Kidney epithelial cell (primary cell): ENCODE measurements at regions not wholly inside any gene's neighbourhood (a gene's known extent, or its start where the extent isn't known, plus 50 kb on each side); places are given as distances from the start of the nearest gene placed in this dataset.

Experiments used
- DNase-seq: peaks from one replicate; pipeline ENCODE4 v3.0.0-alpha.2; 2010; ENCODE audit warnings: low read depth
- H3K27me3 ChIP-seq: 2 replicates; pipeline ENCODE4 v1.6.0; 2011; ENCODE audit warnings: low read length; ENCODE audit not compliant: control insufficient read depth, insufficient read depth
- H3K36me3 ChIP-seq: 2 replicates; pipeline ENCODE4 v1.5.1; 2011; ENCODE audit warnings: low read length; ENCODE audit not compliant: control insufficient read depth, insufficient read depth
- H3K4me3 ChIP-seq: 2 replicates; pipeline ENCODE4 v1.5.1; 2011; ENCODE audit warnings: low read depth, mild to moderate bottlenecking, control low read depth, low read length
- TF ChIP-seq, protein P1 (sequence below): IDR thresholded peaks from 2 replicates; pipeline ENCODE4 v1.5.1; 2011; ENCODE audit warnings: mild to moderate bottlenecking, moderate library complexity, low read length, control low read depth, inconsistent platforms; ENCODE audit not compliant: insufficient read depth, poor library complexity, severe bottlenecking

DNA sequence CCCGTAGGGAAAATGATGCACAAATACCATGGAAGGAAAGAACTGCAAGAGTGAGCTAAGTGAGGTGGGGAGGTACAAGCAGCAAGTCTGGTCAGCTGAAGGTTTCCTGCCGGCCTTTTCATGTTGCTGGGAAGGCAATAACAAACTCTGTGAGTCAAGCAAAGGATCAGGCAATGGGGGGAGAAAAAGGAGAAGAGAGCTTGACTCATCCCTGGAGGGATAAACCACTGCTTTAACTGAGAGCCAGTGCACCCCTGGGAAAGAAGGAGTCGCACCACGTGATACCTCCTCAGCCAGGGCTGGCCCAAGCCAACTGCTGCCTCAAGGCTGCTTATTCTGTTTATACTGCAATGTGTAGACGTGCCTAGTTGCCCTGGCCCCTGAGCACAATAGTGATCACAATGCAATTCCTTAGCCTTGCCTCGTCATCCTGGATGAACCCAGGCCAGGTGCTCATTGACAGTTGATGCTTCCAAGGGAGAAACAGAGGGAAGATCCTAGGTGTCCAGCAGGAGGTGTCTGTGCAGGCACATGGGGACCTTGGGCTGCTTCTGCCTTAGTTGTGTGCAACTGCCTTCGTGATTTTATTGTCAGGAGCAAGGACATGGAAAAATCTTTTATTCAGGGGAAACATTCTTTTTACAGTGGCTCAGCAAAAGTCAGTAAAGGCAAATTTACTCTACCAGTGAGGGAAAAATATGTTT lies 203.0 kb upstream of the TUT7 start:
- H3K4me3 ChIP-seq: no peak overlapping the region
- H3K36me3 ChIP-seq: no peaks in the 10 kb centered on the region
- TF ChIP-seq, protein P1, sequence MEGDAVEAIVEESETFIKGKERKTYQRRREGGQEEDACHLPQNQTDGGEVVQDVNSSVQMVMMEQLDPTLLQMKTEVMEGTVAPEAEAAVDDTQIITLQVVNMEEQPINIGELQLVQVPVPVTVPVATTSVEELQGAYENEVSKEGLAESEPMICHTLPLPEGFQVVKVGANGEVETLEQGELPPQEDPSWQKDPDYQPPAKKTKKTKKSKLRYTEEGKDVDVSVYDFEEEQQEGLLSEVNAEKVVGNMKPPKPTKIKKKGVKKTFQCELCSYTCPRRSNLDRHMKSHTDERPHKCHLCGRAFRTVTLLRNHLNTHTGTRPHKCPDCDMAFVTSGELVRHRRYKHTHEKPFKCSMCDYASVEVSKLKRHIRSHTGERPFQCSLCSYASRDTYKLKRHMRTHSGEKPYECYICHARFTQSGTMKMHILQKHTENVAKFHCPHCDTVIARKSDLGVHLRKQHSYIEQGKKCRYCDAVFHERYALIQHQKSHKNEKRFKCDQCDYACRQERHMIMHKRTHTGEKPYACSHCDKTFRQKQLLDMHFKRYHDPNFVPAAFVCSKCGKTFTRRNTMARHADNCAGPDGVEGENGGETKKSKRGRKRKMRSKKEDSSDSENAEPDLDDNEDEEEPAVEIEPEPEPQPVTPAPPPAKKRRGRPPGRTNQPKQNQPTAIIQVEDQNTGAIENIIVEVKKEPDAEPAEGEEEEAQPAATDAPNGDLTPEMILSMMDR: no peak
- DNase-seq: peak; percentile 32
- H3K27me3 ChIP-seq: no peaks in the 10 kb centered on the region

DNA sequence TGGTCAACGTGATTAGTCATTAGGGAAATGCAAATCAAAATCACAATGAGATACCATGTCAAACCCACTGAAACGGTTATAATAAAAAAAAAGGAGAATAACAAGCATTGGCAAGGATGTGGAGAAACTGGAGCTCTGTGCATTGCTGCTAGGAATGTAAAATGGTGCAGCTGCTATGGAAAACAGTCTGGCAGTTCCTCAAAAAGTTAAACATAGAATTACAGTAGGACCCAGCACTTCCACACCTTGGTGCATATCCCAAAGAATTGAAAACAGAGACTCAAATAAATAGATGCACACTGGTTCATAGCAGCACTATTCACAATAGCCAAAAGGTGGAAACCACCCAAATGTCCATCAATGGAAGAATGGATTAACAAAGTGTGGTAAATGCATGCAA lies 201.5 kb upstream of the TUT7 start:
- H3K27me3 ChIP-seq: no peaks in the 10 kb centered on the region
- no peaks in the 10 kb centered on the region for H3K36me3 ChIP-seq
- DNase-seq: no peak
- no peak overlapping the region for H3K4me3 ChIP-seq
- TF ChIP-seq, protein P1: no peak

GRCh38 chr9:86550401-86550800 lies 196.2 kb upstream of the TUT7 start:
- TF ChIP-seq, protein P1: no peak
- DNase-seq: no peak
- Histone ChIP-seq H3K4me3 (no peak overlapping the region), H3K36me3 (no peaks in the 10 kb centered on the region), H3K27me3 (no peaks in the 10 kb centered on the region)

GRCh38 chr9:86549920-86550319 lies 195.7 kb upstream of the TUT7 start:
- Histone ChIP-seq H3K27me3 (no peaks in the 10 kb centered on the region), H3K4me3 (no peak overlapping the region), H3K36me3 (no peaks in the 10 kb centered on the region)
- TF ChIP-seq, protein P1: no peak
- DNase-seq: no peak

DNA sequence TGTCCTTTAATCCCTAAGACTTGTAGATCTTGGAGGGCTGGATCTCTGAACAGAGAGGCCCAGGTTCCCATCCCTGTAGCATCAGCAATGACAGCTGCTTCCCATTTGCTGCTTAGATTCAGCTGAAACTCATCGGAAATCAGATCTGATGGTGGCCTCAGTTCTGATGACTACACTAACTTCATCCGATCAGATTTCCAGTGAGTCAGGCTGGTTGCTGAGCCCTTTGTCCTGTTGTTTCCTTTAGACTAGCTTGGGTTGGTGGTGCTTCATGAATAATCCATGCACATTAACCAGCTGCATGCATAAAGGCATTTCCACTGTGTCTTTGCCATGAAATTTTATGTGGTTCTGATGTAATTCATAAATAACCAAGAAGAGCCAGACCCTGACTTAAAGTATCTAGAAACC lies 195.2 kb upstream of the TUT7 start:
- TF ChIP-seq, protein P1: no peak
- Histone ChIP-seq H3K4me3 (no peak overlapping the region), H3K27me3 (no peaks in the 10 kb centered on the region), H3K36me3 (no peaks in the 10 kb centered on the region)
- DNase-seq: no peak

DNA sequence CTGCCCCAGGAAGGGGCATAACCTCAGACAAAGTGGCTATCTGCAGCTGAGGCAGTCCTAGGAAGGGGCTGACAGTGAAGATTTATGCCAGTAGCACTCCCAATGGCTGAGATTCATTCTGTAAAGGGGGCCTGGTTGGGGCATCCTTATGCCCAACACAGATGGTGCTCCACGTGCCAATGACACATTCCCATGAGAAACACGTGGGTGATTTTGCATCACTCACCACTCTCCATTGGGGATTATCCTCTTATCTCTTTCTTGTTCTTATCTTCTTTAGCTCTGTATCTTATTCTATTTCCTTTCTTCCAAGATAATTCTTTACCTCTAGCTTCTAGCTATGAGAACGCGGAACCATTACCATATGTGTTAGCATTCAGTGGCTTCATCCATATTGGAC lies 194.0 kb upstream of the TUT7 start:
- Histone ChIP-seq H3K4me3 (no peak overlapping the region), H3K27me3 (no peaks in the 10 kb centered on the region), H3K36me3 (no peaks in the 10 kb centered on the region)
- no peak for DNase-seq
- TF ChIP-seq, protein P1: no peak
